Hematopoietic multipotent progenitor cell treated with erythropoietin and hydrocortisone succinate and interleukin-3 and kit ligand, for 8 days (in vitro differentiated cells): ENCODE measurements at regions not wholly inside any gene's neighbourhood (a gene's known extent, or its start where the extent isn't known, plus 50 kb on each side); places are given as distances from the start of the nearest gene placed in this dataset.
A peak's percentile ranks its signal among the peaks of the same experiment; 100 is the strongest.

Experiments
- DNase-seq: peaks from one replicate; pipeline ENCODE4 v3.0.0-alpha.2; 2015

- DNase-seq: no peak
Measured at GRCh38 chr16:10317425-10318001, 68.3 kb upstream of the ATF7IP2 start.

- DNase-seq: no peak
Measured at GRCh38 chr16:10318798-10319500, 66.9 kb upstream of the ATF7IP2 start.

GRCh38 chr16:10321407-10322387 is 64.2 kb upstream of the ATF7IP2 start:
- DNase-seq: peak; percentile 61

- DNase-seq: peak; percentile 60
Measured at GRCh38 chr16:10322723-10323527, 62.9 kb upstream of the ATF7IP2 start.

- no peak for DNase-seq
Measured at GRCh38 chr16:10323528-10323869, 62.4 kb upstream of the ATF7IP2 start.

- no peak for DNase-seq
Measured at GRCh38 chr16:10324210-10324609, 61.7 kb upstream of the ATF7IP2 start.

GRCh38 chr16:10325783-10326543 is 59.9 kb upstream of the ATF7IP2 start:
- DNase-seq: peak; percentile 80

- DNase-seq: no peak
Measured at GRCh38 chr16:10326647-10327046, 59.2 kb upstream of the ATF7IP2 start.

- DNase-seq: peak; percentile 52
Measured at GRCh38 chr16:10328291-10328690, 57.6 kb upstream of the ATF7IP2 start.

GRCh38 chr16:10332241-10332640 is 53.6 kb upstream of the ATF7IP2 start:
- DNase-seq: no peak

- DNase-seq: no peak
Measured at GRCh38 chr16:10332775-10333174, 53.1 kb upstream of the ATF7IP2 start.

GRCh38 chr16:10333321-10334032 is 52.4 kb upstream of the ATF7IP2 start:
- no peak for DNase-seq

GRCh38 chr16:10335681-10336080 is 50.2 kb upstream of the ATF7IP2 start:
- no peak for DNase-seq
